Erythroblast (primary cell): ENCODE measurements at regions not wholly inside any gene's neighbourhood (a gene's known extent, or its start where the extent isn't known, plus 50 kb on each side); places are given as distances from the start of the nearest gene placed in this dataset.

Experiments used
- GATA1 ChIP-seq: IDR thresholded peaks from 2 replicates; pipeline ENCODE4 v1.6.1; 2011; ENCODE audit warnings: low read depth, mild to moderate bottlenecking, control low read depth, low read length, moderate library complexity
- POLR2A ChIP-seq: IDR thresholded peaks from 2 replicates; pipeline ENCODE4 v1.6.1; 2011; ENCODE audit warnings: mild to moderate bottlenecking, low read length

DNA sequence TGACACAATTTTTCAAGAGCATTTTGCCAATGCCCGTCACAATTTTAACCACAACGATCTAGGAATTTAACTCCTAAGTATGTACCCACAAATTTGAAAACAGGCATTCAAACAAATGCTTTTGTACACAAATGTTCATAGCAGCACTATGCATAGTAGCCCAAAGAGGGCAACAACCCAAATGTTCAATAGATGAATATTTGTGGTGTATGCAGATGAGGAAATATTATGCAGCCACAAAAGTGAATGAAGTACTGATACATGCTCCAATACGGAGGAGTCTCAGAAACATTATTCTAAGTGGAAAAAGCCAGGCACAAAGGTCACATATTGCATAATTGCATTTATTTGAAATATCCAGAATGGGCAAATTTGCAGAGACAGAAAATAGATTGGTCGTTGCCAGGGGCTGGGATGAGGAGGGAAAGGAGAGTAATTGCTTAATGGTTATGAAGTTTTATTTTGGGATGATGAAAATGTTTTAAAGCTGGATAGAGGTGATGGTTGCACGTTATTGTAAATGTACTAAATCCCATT, 117.2 kb downstream of the PXDC1 start:
- TF ChIP-seq POLR2A (no peak), GATA1 (no peak)
